Aorta (tissue), 5 donors: ENCODE measurements at regions not wholly inside any gene's neighbourhood (a gene's known extent, or its start where the extent isn't known, plus 50 kb on each side); places are given as distances from the start of the nearest gene placed in this dataset.
"Not testable (repeated sequence)": the region's sequence is repeated elsewhere in the genome, so short reads cannot be mapped to it uniquely, and the experiment has no call there.

Experiments used
- ATAC-seq: fragments of 200-7000 bp; cut with Tn5 transposase; one replicate; pipeline ENCODE4 v1.9.1; 2022; ENCODE audit warnings: moderate library complexity; ENCODE audit not compliant: low FRiP score
- DNase-seq, 2 donors: peaks; one replicate each; pipeline ENCODE4 v3.0.0-alpha.2; 2020
- H3K27ac ChIP-seq, 2 donors: one replicate each; pipeline ENCODE4 v1.5.1; 2013; ENCODE audit warnings: low read length in 2 of 2, mild to moderate bottlenecking in 2 of 2, moderate library complexity in 2 of 2, control low read depth in 1 of 2, inconsistent platforms in 1 of 2, low read depth in 1 of 2
- H3K27me3 ChIP-seq, 2 donors: one replicate each; pipeline ENCODE4 v1.6.1; 2013; ENCODE audit warnings: control low read depth in 1 of 2, low read length in 1 of 2, mild to moderate bottlenecking in 1 of 2, moderate library complexity in 1 of 2; ENCODE audit not compliant: insufficient read depth in 2 of 2, control insufficient read depth in 1 of 2
- H3K36me3 ChIP-seq, 2 donors: one replicate each; pipeline ENCODE4 v1.6.1; 2013; ENCODE audit warnings: control low read depth in 1 of 2, low read length in 1 of 2, mild to moderate bottlenecking in 1 of 2; ENCODE audit not compliant: insufficient read depth in 2 of 2, control insufficient read depth in 1 of 2
- H3K4me1 ChIP-seq, 2 donors: one replicate each; pipeline ENCODE4 v1.6.1; 2013; ENCODE audit warnings: low read length in 2 of 2, control low read depth in 1 of 2, mild to moderate bottlenecking in 1 of 2, moderate library complexity in 1 of 2; ENCODE audit not compliant: insufficient read depth in 2 of 2, control insufficient read depth in 1 of 2
- H3K4me3 ChIP-seq, 2 donors: one replicate each; pipeline ENCODE4 v1.5.1; 2013; ENCODE audit warnings: low read length in 2 of 2, control low read depth in 1 of 2, mild to moderate bottlenecking in 1 of 2
- H3K9me3 ChIP-seq: one replicate; pipeline ENCODE4 v1.6.1; 2013; ENCODE audit warnings: mild to moderate bottlenecking, low read length; ENCODE audit not compliant: control insufficient read depth
- WGBS, 2 donors: extraction: QIAGEN DNeasy Blood & Tissue Kit; methylation state at CpG; one replicate each; pipeline ENCODE4 v1.1.7; 2013; 5-methylcytosine and 5-hydroxymethylcytosine counted together
- intact Hi-C, 2 donors: fragments of 100-400 bp; cut with DNase I; formaldehyde crosslinking; loops; one replicate each; pipeline versions ENCODE4 v1.14.2 to v1.15.0; 2022
- donor health status: healthy with polysubstance abuse.
- donor health status: Bipolar disorder and iron deficiency.
- donor health status: DM: no; HTN: no; CAD: no.
- donor health status: DM: no; HTN: no; CAD: no.
- donor health status: DM: yes; HTN: yes; CAD: no.

DNA sequence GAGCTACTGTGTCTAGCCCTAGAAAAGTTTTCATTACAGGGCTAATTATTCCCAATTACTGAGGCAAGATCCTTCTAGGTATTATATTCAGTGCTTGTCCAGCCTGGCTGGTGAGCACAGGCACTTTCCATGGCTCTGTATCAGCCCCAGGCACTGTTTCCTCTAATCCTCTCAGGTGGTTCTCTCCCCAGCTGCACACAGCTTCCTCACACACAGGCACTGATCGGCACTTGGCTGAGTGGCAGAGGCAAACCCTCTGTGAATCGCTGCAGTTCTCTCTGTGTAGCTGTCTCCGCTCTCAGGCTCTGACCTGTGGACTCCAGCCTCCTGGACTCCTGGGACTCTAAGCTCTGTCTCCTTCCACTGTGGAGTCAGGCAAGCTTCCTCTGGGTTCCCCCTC lies 318.1 kb downstream of the KLF13 start:
- H3K9me3 ChIP-seq, intact Hi-C loops, H3K4me3 ChIP-seq, H3K27ac ChIP-seq, DNase-seq, H3K27me3 ChIP-seq, H3K4me1 ChIP-seq, H3K36me3 ChIP-seq, ATAC-seq: not testable (repeated sequence)
- 67 to 78% methylated on average over 3 of the region's 3 CpGs for WGBS, 2 donors

DNA sequence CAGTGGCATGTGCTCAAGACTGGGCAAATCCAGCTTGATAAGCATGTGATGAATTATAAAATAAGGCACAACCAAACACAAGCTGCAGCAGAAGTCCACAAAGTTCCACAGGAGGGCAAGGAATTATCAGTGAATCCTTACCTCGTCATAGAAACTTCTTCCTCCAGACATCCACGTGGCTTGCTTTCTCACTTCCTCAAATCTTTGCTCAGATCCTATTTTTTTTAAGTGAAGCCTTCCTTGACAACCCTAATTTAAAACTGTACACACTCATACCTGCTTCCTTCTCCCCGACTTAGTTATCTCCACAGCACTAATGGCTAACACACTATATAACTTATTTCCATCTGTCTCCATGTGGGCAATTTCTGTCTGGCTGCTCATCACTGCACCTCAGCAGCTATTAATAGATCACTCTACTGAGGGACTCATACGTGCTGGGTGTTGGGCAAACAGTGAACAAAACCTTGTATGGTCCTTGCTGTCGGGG lies 320.7 kb downstream of the KLF13 start:
- H3K27ac ChIP-seq, H3K4me3 ChIP-seq, H3K27me3 ChIP-seq, intact Hi-C loops, H3K9me3 ChIP-seq, H3K4me1 ChIP-seq, H3K36me3 ChIP-seq, DNase-seq: not testable (repeated sequence)
- 56 to 61% methylated on average over 4 of the region's 5 CpGs for WGBS, 2 donors
- peak; percentile 11 for ATAC-seq

DNA sequence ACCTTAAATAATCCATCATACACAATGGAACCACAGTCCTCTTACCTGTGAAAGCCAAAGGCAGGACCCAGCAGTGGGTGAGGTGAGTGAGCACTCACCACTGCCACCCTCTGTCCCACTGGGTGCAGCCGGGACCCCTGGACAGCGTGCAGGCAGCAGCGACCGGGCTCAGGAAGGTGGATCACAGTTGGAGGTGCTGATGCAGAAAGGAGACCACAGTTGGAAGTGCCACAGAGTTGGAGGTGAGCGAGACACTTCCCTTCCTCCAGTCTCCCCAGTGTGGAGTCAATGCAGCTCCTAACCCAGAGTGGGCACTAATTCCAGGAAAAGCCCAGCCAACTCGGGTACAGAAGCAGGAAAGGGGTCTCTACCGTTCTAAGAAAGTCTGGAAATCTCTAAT lies 323.0 kb downstream of the KLF13 start:
- ATAC-seq, H3K27me3 ChIP-seq, DNase-seq, H3K4me1 ChIP-seq, H3K4me3 ChIP-seq, H3K27ac ChIP-seq, intact Hi-C loops, H3K36me3 ChIP-seq, H3K9me3 ChIP-seq: not testable (repeated sequence)
- 69 to 76% methylated on average over 7 of the region's 7 CpGs for WGBS, 2 donors

DNA sequence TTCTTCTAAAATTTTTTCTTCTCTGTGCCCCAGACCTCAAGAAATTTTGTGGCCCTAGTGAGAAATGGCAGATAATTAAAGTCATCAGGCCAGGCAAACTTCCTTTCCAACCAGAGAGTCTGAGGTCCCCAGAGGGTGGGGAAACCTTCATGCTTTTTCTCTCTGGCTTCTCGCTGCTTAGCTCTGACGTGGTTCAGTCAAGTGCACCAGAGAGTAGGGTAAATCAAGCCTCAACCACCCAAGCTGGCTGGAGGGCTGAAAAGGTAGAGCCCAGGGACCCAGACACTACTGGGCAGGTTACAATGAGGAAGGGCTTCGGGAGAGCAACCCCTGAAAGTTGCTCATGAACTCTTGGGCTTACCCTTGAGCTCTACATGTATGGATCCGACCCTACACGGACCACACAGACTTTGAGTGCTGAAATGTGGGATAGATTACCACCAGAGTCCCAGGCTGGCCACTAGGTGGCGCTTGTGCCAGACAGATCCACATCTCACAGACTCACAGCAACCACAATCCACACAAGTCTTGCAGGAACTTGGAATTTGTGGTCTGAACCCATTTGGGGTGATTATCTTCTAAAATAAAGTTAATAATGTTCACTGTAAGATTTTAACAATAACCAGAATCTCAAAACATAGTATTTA lies 323.5 kb downstream of the KLF13 start:
- H3K27ac ChIP-seq, H3K4me3 ChIP-seq, H3K36me3 ChIP-seq, H3K4me1 ChIP-seq, H3K9me3 ChIP-seq, H3K27me3 ChIP-seq, intact Hi-C loops, ATAC-seq: not testable (repeated sequence)
- 0% methylated on average over 1 to 2 of the region's 6 CpGs for WGBS, 2 donors
- peak in 1 of 2 donors; percentile 77 for DNase-seq

DNA sequence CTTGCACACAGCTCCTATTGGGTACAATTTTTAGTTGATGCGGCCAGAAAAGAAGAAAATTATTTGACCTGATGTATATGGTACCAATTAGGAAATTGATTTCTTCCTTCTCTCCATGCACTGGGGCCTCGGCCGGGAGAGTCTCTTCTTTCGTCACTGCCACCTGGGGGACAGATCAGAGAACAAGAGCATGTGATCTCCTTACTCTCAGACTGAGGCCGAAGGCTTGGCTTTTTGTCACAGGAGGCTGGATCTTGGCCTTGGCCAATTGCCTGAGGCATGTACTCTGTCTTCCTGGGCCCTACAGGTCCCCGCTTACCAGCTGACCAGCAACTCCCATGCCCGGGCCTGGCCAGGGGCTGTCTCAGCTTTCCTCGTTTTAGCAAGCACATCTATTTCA lies 330.3 kb downstream of the KLF13 start:
- H3K4me3 ChIP-seq, DNase-seq, H3K36me3 ChIP-seq, H3K27me3 ChIP-seq, intact Hi-C loops, H3K27ac ChIP-seq, ATAC-seq, H3K4me1 ChIP-seq, H3K9me3 ChIP-seq: not testable (repeated sequence)
- WGBS, 2 donors: 65% methylated on average over 8 of the region's 8 CpGs

DNA sequence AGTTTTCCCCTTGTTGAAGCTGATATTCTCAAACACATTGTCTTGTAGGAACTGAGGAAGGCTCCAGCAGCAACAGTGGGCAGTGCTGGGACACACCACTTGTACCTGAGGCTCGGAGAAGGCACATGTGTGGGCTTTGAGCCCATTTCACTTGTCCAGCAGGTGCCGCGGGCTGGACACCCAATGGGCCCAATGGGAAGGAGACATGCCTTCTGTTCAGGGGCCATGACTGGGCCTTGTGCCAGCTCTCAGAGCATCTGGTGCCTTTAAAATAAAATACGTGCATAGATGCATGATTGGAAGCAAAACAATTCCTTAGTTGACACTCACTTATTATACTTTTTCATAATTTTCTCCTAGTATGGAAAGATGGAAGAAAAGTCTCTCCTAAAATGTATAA lies 334.2 kb downstream of the KLF13 start:
- Histone ChIP-seq H3K36me3 (no peaks in the 10 kb centered on the region), H3K4me3 (no peak overlapping the region), H3K27ac (no peak overlapping the region), H3K4me1 (no peaks in the 10 kb centered on the region), H3K27me3 (no peaks in the 10 kb centered on the region), H3K9me3 (no peaks in the 10 kb centered on the region)
- WGBS, 2 donors: 74 to 77% methylated on average over 4 of the region's 4 CpGs
- intact Hi-C loops: no loop called here
- no peak for DNase-seq
- no peak for ATAC-seq

DNA sequence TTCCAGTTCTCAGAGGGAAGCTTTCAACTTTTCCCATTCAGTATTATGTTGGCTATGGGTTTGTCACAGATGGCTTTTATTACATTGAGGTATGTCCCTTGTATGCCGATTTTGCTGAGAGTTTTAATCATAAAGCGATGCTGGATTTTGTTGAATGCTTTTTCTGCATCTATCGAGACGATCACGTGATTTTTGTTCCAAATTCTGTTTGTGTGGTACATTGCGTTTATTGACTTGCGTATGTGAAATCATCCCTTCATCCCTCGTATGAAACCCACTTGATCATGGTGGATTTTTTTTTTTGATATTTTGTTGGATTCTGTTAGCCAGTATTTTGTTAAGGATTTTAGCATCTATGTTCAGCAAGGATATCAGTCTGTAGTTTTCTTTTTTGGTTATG lies 339.1 kb downstream of the KLF13 start:
- H3K4me1 ChIP-seq, ATAC-seq, H3K9me3 ChIP-seq, DNase-seq, H3K27me3 ChIP-seq, intact Hi-C loops, H3K27ac ChIP-seq, H3K36me3 ChIP-seq, H3K4me3 ChIP-seq: not testable (repeated sequence)
- 94 to 95% methylated on average over 8 of the region's 8 CpGs for WGBS, 2 donors

DNA sequence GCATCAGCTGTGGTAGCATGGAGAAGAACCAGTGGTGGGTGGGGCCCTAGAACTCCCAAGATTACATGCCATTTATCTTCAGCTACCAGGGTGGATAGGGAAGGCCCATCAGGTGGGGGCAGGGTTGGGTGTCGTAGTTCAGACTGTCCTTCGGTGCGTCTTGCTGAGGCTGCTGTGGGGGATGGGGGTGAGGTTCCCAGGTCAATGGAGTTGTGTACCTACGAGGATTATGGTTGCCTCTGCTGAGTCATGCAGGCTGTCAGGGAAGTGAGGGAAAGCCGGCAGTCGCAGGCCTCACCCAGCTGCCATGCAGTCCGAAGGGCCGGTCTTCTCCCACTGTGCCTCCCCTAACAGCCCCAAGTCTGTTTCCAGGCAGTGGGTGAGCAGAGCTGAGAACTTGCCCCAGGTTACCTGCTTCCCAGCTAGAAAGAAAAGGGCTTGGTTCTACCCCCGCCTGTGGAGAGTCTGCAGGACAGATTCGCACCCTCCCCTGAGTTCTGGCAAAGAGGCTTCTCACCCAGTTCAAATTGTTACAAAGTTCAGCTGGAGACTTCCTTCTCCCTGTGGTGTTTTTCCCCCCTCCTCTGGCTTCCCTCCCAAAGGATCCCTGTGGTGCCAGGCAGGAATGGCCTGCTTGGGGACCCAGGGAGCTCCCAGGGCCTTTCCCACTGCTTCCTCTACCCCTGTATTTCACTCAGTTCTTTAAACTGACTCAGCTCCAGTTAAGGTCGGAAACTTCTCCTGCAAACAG lies 342.7 kb downstream of the KLF13 start:
- H3K9me3 ChIP-seq, H3K4me1 ChIP-seq, ATAC-seq, H3K36me3 ChIP-seq, H3K4me3 ChIP-seq, DNase-seq, H3K27ac ChIP-seq, H3K27me3 ChIP-seq, intact Hi-C loops: not testable (repeated sequence)
- WGBS, 2 donors: 84 to 88% methylated on average over 11 of the region's 11 CpGs

DNA sequence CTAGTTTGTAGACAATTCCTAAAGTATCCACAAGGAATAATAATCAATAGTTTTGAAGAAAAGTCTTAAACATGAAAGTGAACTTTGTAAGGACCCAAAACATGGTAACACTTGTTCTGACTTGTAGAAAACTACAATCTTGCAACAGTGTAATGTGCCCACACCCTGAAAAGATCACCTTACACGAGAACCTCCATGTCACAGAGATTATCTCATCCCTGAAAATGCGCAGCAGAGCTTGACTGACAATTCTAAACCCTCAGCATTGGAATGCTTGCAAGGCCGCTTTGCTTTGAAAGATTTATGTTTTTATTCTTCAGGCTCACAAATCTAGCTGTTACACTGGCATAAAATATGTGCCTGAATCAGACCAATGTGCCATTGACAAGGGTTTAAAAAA lies 346.6 kb downstream of the KLF13 start:
- H3K27ac ChIP-seq, intact Hi-C loops, DNase-seq, H3K4me1 ChIP-seq, ATAC-seq, H3K27me3 ChIP-seq, H3K4me3 ChIP-seq, H3K36me3 ChIP-seq, H3K9me3 ChIP-seq: not testable (repeated sequence)
- 40 to 55% methylated on average over 3 of the region's 3 CpGs for WGBS, 2 donors
